ENCODE measurements at regions not wholly inside any gene's neighbourhood (a gene's known extent, or its start where the extent isn't known, plus 50 kb on each side); places are given as distances from the start of the nearest gene placed in this dataset.

GRCh38 chr7:128167791-128168666 lies 73.0 kb upstream of the LEP start:
- no peak for DNase-seq (ENCODE audit: low spot score)
- ATAC-seq, result peak; percentile 13

- DNase-seq (ENCODE audit: low spot score) (no peak), ATAC-seq (peak; percentile 53)
Measured at GRCh38 chr7:128168667-128169210, 72.3 kb upstream of the LEP start.

DNA sequence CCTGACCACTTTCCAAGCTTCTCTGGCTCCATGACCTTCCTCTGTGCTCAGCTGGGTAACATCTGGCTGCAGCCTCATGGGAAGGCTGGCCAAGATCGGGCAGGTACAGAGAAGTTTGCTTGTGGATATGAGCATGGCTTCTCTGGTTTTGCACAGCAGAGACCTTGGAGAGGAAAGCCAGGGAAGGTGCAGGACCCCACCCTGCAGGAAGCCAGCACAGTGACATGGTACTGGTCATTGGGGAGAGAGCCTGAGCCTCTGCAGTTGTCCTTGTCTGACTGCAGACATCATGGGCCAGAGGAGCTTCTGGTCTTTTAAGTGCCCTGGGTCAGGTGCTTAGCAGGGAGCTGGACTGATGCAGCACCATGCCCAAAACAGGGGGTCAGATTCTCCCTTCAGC lies 70.6 kb upstream of the LEP start:
- DNase-seq (ENCODE audit: low spot score) (no peak), ATAC-seq (no peak)

DNA sequence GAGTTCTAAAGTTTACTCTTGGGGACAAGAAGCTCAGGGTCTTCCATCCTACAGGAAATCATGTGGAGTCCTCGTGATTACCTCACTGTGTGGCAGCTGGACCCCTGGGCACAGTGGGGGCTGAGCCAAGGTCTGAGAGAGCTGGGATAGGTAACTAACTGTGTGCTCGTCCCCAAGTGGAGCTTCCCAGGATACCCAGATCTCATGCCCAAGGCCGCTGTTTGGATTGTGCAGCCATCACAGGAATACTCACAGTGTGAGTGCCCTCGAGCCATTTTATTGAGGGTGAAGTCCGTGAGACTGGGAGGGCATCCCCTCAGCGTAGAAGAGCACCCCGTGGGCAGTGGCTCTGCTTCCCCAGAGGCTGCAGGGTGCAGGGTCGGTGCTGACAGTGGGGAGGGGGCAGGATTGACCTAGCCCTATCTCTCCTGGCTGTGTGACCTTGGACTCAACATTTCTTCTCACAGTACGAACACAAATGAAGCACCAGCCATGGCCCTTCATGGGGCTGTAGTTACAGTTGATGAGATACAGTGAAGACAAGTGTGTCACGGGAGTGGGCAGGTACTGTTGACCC lies 69.6 kb upstream of the LEP start:
- ATAC-seq, result no peak

DNA sequence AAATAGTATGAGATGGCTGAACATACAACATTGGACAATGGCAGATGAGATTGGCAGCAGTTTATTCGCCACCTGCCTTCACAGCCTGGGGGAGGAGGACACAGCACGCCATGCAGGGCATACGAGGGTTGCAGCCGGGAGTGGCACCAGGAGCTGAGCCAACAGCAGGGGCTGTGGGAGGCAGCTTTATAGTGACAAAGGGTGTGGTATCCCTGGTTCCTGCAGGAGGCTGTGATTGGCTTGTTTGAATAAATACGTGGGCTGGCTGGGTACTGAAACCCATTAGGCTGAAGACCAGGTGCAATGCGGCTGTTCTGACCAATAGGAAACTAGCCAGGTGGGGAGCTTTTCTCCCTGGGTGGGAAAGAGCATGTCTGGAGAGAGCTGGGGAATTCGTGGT lies 68.9 kb upstream of the LEP start:
- ATAC-seq (no peak), DNase-seq (ENCODE audit: low spot score) (no peak)

More for the DNA sequence above, 69.6 kb upstream of the LEP start:
- no peak for DNase-seq (ENCODE audit: low spot score)

DNA sequence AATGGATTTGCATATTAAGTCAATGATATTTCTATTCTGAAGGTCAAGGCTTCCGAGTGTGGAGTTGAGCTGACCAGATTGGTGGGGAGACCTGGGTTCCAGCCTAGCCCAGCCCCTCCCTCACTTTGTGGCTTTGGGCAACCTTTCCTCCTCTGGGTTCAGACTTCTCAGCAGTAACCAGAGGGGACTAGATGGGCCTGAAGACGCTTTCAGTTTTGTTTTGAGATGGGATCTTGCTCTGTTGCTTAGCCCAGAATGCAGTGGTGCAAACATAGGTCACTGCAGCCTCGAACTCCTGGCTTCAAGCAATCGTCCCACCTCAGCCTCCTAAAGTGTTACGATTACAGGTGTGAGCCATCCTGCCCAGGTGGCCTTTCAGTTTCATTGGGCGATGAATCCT lies 68.1 kb upstream of the LEP start:
- DNase-seq (ENCODE audit: low spot score) (no peak), ATAC-seq (no peak)

DNA sequence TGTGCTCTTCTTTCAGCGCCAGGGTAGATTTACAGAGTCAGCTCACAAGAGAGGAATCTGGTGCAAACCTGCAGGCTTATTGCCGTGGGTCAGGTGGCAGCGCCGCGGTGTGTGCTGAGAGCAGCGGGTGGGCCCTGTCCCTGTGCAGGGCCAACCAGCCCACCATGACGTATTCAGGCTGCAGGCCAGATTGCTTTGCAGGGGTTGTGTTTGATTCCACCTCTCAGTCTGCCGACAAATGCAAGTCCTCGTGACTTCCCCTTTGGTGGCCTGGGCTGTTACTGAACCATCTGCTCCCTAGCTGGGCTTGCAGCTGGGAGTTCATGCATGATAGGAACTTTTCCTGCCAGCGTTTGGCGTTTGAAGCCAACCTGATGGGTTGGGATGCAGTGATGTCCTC lies 66.7 kb upstream of the LEP start:
- DNase-seq (ENCODE audit: low spot score) (no peak), ATAC-seq (no peak)

- ATAC-seq (no peak), DNase-seq (ENCODE audit: low spot score) (no peak)
Measured at GRCh38 chr7:128176696-128177095, 64.4 kb upstream of the LEP start.

GRCh38 chr7:128177768-128178550 lies 63.1 kb upstream of the LEP start:
- DNase-seq (ENCODE audit: low spot score) (no peak), ATAC-seq (no peak)

GRCh38 chr7:128178611-128179010 lies 62.5 kb upstream of the LEP start:
- DNase-seq (ENCODE audit: low spot score), result no peak
- ATAC-seq, result no peak

DNA sequence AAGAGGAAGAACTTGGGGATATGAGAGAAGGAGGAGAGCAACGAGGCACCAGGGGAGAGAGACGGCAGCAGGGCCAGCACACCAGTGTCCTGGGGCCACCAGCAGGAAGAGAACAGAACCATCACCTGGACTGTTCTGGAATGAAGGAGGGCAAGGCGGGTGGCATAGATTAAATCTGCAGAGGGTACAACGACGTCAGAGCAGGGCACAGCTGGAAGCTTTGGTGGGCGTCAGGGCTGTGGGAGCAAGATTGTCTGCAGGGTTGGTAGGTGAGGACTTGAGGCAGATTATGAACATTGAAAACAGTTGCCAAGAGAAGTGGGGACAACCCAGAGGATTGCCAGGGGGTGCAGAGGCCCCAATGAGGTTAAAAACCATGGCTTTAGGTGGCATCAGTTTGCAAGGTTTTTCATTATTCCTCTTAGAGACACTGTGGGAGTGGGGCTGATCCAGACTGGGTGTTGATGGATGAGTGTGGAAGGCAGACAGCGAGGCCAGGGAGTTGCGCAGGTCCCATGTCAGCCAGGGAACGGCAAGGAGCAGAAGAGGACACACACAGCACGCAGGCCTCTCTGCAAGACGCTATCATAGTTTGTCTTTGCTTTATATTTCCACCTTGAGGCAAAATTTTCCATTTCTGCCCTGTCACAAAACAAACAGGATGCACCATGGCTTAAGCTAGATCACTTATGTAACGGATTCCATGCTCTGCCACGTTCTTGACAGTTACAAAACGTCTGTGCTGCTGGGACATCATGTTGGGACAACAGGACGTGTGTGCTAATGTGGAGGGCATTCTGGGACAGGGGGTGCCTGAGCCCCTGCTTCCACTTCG lies 52.5 kb upstream of the LEP start:
- DNase-seq (ENCODE audit: low spot score), result no peak
- no peak for ATAC-seq

DNA sequence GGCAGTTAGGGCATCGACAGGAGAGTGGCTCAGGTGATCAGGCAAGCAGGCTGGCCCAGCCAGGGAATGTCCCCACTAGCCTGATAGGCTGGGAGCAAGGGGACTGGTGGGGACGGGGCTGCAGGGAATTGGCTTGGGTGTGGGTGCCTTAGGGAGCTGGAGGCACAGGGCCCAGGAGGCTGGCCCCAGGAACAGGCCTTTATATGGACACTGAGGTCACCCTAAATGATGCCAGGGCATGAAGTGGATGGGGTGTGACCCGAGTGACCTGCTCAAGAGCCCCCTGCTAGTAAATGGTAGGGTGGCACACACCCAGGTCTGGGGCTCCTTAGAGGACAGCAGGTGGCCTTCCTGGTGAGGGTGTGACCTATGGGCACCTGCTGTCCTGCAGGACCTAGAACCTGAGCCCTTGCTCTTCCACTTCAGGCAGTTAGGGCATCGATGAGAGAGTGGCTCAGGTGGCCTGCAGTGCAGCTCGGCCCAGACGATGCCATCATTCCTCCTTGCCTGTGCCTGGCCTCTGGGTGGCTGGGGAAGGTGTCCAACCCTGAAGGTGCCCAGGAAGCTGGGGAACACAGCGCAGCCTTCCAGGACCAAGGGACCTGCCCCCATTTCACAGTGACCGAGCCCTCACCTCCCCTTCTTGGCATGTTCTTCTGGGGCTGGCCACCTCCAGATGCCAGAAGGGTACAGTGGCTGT lies 51.7 kb upstream of the LEP start:
- no peak for ATAC-seq
- DNase-seq (ENCODE audit: low spot score), result no peak

- no peak for DNase-seq (ENCODE audit: low spot score)
- ATAC-seq, result no peak
Measured at GRCh38 chr7:128190051-128190647, 50.9 kb upstream of the LEP start.

DNA sequence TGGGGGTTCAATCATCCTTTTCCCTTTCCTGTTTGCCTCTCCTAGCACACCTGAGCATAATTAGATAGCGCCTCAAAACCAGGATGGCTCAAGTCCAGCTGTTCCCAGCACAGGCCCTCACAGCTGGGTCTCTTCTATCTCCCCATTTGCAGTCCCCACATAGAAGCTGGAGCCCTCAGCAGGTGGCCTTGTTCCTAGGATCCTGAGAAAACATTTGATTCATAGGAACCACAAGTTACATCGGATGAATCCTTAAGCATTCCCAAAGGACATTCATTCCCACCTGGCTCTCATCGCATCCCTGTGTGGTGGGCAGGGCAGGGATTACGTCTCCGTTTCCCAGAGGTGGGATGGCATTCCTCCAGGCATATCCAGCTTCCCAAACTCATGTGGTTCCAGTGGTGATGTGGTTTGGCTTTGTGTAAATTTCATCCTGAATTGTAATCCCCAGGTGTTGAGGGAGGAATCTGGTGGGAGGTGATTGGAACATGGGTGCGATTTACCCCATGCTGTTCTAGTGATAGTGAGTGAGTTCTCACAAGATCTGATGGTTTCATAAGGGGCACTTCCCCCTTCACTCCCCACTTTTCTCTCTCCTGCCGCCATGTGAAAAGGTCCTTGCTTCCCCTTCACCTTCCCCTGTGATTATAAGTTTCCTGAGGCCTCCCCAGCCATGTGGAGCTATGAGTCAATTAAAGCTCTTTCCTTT lies 49.8 kb upstream of the LEP start:
- DNase-seq (ENCODE audit: low spot score) (no peak), ATAC-seq (no peak)

Data from left lobe of liver (tissue), 2 donors.